ENCODE measurements at regions not wholly inside any gene's neighbourhood (a gene's known extent, or its start where the extent isn't known, plus 50 kb on each side); places are given as distances from the start of the nearest gene placed in this dataset.

DNA sequence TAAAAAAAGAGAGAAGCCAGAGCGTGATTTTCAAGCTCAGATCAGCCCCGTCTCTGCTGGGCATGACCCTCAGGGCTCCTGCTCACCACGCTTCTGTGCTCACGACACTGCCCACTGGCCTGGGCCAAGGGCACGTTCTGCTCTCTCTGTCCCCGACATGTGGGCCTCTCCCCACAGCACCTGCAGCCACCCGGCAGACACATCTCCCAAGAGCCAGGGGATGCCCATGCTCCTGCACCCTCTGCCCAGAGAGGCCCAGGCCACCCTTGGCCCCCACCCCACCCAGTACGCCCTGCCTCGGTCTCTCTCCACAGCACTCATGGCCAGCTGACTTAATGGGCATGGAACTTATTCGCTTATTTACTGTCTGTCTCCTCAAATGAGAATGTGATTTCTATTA is 175.4 kb upstream of the RNF32 start:
- no peak for DNase-seq
- Histone ChIP-seq H3K36me3 (no peaks in the 10 kb centered on the region), H3K4me1 (ENCODE audit: insufficient read depth) (no peaks in the 10 kb centered on the region), H3K9me3 (no peaks in the 10 kb centered on the region), H3K27ac (no peak overlapping the region), H3K4me3 (no peak overlapping the region), H3K27me3 (no peaks in the 10 kb centered on the region)
- WGBS, 3 donors: 80 to 87% (median 81%) methylated on average over 10 of the region's 10 CpGs
- intact Hi-C loops (cut with DNase I): no loop called here
- TF ChIP-seq EP300 (IDR thresholded peaks at IDR 0.05) (no peak), POLR2A (IDR thresholded peaks at IDR 0.05) (no peak)
- TF ChIP-seq, protein P1, sequence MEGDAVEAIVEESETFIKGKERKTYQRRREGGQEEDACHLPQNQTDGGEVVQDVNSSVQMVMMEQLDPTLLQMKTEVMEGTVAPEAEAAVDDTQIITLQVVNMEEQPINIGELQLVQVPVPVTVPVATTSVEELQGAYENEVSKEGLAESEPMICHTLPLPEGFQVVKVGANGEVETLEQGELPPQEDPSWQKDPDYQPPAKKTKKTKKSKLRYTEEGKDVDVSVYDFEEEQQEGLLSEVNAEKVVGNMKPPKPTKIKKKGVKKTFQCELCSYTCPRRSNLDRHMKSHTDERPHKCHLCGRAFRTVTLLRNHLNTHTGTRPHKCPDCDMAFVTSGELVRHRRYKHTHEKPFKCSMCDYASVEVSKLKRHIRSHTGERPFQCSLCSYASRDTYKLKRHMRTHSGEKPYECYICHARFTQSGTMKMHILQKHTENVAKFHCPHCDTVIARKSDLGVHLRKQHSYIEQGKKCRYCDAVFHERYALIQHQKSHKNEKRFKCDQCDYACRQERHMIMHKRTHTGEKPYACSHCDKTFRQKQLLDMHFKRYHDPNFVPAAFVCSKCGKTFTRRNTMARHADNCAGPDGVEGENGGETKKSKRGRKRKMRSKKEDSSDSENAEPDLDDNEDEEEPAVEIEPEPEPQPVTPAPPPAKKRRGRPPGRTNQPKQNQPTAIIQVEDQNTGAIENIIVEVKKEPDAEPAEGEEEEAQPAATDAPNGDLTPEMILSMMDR (IDR thresholded peaks at IDR 0.05): no peak

DNA sequence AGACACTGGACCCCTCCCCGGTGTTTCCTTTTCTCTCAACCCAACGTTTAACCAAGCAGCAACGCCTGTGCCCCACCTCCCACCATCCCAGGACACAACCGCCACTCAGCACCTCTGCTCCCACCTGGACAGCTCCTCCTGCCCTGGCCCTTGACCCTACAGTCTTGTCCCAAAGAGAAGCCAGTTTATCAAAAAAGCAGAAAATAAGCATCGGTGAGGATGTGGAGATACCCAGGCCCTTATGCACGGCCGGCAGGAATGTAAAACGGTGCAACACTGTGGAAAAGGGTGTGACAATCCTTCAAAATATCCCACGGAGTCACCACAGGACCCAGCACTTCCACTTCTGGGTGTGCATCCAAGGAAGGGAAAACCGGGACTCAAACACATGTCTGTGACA is 176.2 kb upstream of the RNF32 start:
- intact Hi-C loops (cut with DNase I): no loop called here
- TF ChIP-seq EP300 (IDR thresholded peaks at IDR 0.05) (no peak), POLR2A (IDR thresholded peaks at IDR 0.05) (no peak)
- TF ChIP-seq, protein P1 (IDR thresholded peaks at IDR 0.05): no peak

DNA sequence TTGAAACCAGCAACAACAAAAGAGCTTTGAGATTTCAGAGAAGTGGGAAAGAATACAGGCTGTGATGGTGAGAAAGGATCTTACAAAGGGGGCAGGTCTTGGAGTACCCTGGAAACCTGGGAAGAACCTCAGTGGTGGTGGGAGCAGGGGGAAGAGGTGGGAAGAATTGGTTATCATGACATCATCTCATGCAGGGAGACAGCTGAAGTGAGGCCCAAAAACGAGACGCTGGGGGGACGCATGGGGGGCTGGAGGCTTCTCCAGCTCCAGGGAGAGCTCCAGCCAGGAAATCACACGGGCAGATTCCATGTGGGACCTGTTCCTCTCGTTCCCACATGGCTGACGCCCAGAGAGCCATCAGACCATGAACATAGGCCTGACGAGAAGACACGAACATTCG is 177.3 kb upstream of the RNF32 start:
- 64 to 72% (median 65%) methylated on average over 9 of the region's 9 CpGs for WGBS, 3 donors
- no peak overlapping the region for H3K4me3 ChIP-seq
- TF ChIP-seq EP300 (IDR thresholded peaks at IDR 0.05): no peak
- TF ChIP-seq POLR2A (IDR thresholded peaks at IDR 0.05): no peak
- TF ChIP-seq, protein P1 (IDR thresholded peaks at IDR 0.05): no peak
- intact Hi-C loops (cut with DNase I): no loop called here
- no peak overlapping the region for H3K27ac ChIP-seq
- no peak for DNase-seq
- H3K4me1 ChIP-seq (ENCODE audit: insufficient read depth): no peaks in the 10 kb centered on the region
- H3K27me3 ChIP-seq: no peaks in the 10 kb centered on the region
- no peaks in the 10 kb centered on the region for H3K9me3 ChIP-seq
- no peaks in the 10 kb centered on the region for H3K36me3 ChIP-seq

More for the DNA sequence above, 176.2 kb upstream of the RNF32 start:
- Histone ChIP-seq H3K27ac (no peak overlapping the region), H3K9me3 (no peaks in the 10 kb centered on the region), H3K27me3 (no peaks in the 10 kb centered on the region), H3K4me3 (no peak overlapping the region), H3K36me3 (no peaks in the 10 kb centered on the region), H3K4me1 (ENCODE audit: insufficient read depth) (no peaks in the 10 kb centered on the region)
- WGBS, 3 donors: 83 to 85% (median 83%) methylated on average over 10 of the region's 10 CpGs
- no peak for DNase-seq

DNA sequence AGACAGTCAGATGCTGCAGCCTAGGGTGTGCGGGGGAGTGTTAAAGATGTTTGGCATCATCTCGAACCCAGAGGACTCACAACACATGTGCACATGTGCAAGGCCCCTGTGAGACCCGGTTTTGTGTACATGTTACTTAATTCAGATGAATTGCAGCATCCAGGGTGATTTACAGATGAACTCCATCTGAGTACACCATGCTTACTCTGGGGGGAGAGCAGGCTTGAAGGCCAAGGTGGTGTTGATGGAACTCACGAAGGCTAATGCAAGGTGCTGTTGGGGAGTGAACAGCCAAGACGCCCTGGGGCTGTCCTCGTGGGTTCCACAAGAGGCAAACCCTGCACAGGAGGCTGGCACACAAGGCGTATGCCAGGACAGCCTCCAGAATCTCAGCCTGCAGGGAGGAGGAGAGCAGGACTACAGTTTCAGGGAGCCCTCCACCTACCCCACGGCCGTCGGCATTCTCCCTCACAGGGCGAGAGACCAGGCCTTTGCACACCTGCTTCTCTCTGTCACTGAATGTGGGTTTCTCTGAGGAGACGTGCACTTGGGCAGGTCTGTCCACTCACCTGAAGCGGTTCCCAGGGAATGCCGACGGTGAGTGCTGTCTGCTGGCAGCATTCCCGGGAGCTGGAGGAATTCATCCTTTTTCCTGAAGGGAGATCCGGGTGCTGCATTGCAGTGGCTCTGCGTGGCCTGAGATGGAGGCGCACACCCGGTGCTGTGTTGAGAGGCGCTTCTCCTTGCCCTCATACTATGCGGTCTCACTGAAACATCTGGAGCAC is 178.5 kb upstream of the RNF32 start:
- H3K9me3 ChIP-seq: no peaks in the 10 kb centered on the region
- no peaks in the 10 kb centered on the region for H3K36me3 ChIP-seq
- intact Hi-C loops (cut with DNase I): no loop called here
- H3K4me3 ChIP-seq: no peak overlapping the region
- H3K27ac ChIP-seq: no peak overlapping the region
- TF ChIP-seq, protein P1 (IDR thresholded peaks at IDR 0.05): no peak
- TF ChIP-seq EP300 (IDR thresholded peaks at IDR 0.05) (no peak), POLR2A (IDR thresholded peaks at IDR 0.05) (no peak)
- H3K4me1 ChIP-seq (ENCODE audit: insufficient read depth): no peaks in the 10 kb centered on the region
- DNase-seq: no peak
- no peaks in the 10 kb centered on the region for H3K27me3 ChIP-seq
- 78 to 83% (median 81%) methylated on average over 22 of the region's 22 CpGs for WGBS, 3 donors

All from ovary (tissue), 7 donors.